Transverse colon (tissue), 4 donors: ENCODE measurements at regions not wholly inside any gene's neighbourhood (a gene's known extent, or its start where the extent isn't known, plus 50 kb on each side); places are given as distances from the start of the nearest gene placed in this dataset.

Experiments used
- DNase-seq: peaks from one replicate; pipeline ENCODE4 v3.0.0-alpha.2; 2019
- H3K27ac ChIP-seq, 4 donors: fragments of 200-600 bp; sonication (generic); 2 replicates each; pipeline ENCODE4 v1.5.1; 2016 to 2018; ENCODE audit warnings: inconsistent platforms in 4 of 4
- H3K27me3 ChIP-seq: fragments of 200-600 bp; sonication (generic); 2 replicates; pipeline ENCODE4 v1.5.1; 2017; ENCODE audit warnings: inconsistent platforms
- H3K36me3 ChIP-seq, 4 donors: fragments of 200-600 bp; sonication (generic); 2 replicates each; pipeline ENCODE4 v1.5.1; 2017 to 2019; ENCODE audit warnings: inconsistent platforms in 4 of 4
- H3K4me1 ChIP-seq, 4 donors: fragments of 200-600 bp; sonication (generic); 2 replicates each; pipeline ENCODE4 v1.5.1; 2017 to 2020; ENCODE audit warnings: inconsistent platforms in 4 of 4
- H3K4me3 ChIP-seq, 4 donors: fragments of 200-600 bp; sonication (generic); 1 replicate in 1 of 4; 2 replicates in 3 of 4; pipeline versions ENCODE4 v1.5.1 to v1.6.1; 2017 to 2019; ENCODE audit warnings: inconsistent platforms in 4 of 4
- H3K9me3 ChIP-seq, 2 donors: fragments of 200-600 bp; sonication (generic); 2 replicates each; pipeline ENCODE4 v1.5.1; 2017 to 2019; ENCODE audit warnings: inconsistent platforms in 2 of 2
- EP300 ChIP-seq: sonication (generic); formaldehyde crosslinking; IDR thresholded peaks from one replicate; pipeline ENCODE4 v1.6.1; 2017; ENCODE audit warnings: antibody characterized with exemption, low read depth
- POLR2A ChIP-seq: fragments of 450-650 bp; IDR thresholded peaks from one replicate; pipeline ENCODE4 v1.6.1; 2016; ENCODE audit warnings: antibody characterized with exemption, mild to moderate bottlenecking, moderate library complexity
- POLR2AphosphoS5 ChIP-seq, 3 donors: sonication (generic); formaldehyde crosslinking; IDR thresholded peaks; one replicate each; pipeline ENCODE4 v1.6.1; 2016; ENCODE audit warnings: antibody characterized with exemption in 3 of 3
- WGBS, 2 donors: methylation state at CpG; one replicate each; pipeline ENCODE4 v1.1.5; 2018; ENCODE audit warnings: low coverage in 1 of 2; 5-methylcytosine and 5-hydroxymethylcytosine counted together
- in situ Hi-C, 4 donors: fragments of 200-750 bp; cut with MboI; loops; one replicate each; pipeline versions ENCODE4 v1.15.0 to v1.15.1; 2017; ENCODE audit warnings: low sequenced_read_pairs in 3 of 4, low pct_ligation_motif_present in 1 of 4, low pct_unique_long_range_greater_than_20kb in 1 of 4
- intact Hi-C: fragments of 100-400 bp; cut with DNase I; formaldehyde crosslinking; loops from one replicate; pipeline ENCODE4 v1.15.1; 2023; ENCODE audit warnings: low total_unique reads
- TF ChIP-seq, protein P1 (sequence below), 5 experiments: fragments of 200-600 bp in 3 of 5; fragments of 450-650 bp in 2 of 5; sonication (generic) in 3 of 5; IDR thresholded peaks; 1 replicate in 2 of 5; 2 replicates in 3 of 5; pipeline ENCODE4 v1.5.1; 2016 to 2017; ENCODE audit warnings: antibody characterized with exemption in 5 of 5, inconsistent platforms in 3 of 5, mild to moderate bottlenecking in 2 of 5, moderate library complexity in 1 of 5

DNA sequence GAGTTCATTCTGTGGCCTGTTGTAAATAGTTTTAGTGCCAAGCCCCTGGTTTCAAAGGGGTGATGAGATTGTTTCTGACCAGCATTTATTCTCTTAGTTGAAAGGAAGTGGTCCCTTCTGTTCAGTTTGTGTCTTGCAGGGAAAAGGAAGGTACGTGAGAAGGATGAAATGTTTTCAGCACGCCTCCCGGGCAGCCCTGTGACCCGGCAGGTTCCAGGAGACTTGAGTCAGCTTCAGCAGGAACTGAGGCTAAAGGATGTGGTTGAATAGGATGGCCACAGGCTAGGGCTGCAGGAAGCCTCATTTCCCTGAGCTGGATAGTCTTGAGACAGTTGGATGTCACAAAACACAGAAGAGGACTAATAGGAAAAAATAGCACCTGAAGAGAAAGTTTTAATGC is 132.4 kb upstream of the SYNDIG1 start:
- H3K4me3 ChIP-seq = no peak overlapping the region
- H3K27me3 ChIP-seq = no peaks in the 10 kb centered on the region
- 47 to 72% methylated on average over 2 to 4 of the region's 4 CpGs for WGBS, 2 donors
- no peaks in the 10 kb centered on the region for H3K36me3 ChIP-seq
- TF ChIP-seq EP300 (no peak), POLR2AphosphoS5 (IDR thresholded peaks at IDR 0.05) (no peak)
- TF ChIP-seq, protein P1, sequence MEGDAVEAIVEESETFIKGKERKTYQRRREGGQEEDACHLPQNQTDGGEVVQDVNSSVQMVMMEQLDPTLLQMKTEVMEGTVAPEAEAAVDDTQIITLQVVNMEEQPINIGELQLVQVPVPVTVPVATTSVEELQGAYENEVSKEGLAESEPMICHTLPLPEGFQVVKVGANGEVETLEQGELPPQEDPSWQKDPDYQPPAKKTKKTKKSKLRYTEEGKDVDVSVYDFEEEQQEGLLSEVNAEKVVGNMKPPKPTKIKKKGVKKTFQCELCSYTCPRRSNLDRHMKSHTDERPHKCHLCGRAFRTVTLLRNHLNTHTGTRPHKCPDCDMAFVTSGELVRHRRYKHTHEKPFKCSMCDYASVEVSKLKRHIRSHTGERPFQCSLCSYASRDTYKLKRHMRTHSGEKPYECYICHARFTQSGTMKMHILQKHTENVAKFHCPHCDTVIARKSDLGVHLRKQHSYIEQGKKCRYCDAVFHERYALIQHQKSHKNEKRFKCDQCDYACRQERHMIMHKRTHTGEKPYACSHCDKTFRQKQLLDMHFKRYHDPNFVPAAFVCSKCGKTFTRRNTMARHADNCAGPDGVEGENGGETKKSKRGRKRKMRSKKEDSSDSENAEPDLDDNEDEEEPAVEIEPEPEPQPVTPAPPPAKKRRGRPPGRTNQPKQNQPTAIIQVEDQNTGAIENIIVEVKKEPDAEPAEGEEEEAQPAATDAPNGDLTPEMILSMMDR (IDR thresholded peaks at IDR 0.05) = no peak
- DNase-seq = no peak
- H3K4me1 ChIP-seq = no peaks in the 10 kb centered on the region
- H3K9me3 ChIP-seq = no peaks in the 10 kb centered on the region
- in situ Hi-C loops = loop anchor here in 1 of 4 donors (25.0 kb wide), 1 partner anchor 100 kb away; no protein-coding TSS in a partner anchor
- no peak overlapping the region for H3K27ac ChIP-seq
- intact Hi-C loops = no loop called here

DNA sequence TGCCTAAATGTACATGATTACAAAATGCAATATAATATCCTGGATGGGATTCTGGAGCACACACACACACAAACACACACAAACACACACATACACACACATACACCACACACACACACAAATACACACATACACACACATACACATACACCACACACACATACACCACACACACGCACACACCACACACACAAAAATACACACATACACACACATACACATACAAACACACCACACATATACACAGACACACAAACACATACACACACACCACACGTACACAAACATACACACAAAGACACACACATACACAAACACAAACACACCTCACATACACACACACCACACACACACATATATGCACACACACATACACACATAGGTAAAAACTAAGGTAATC is 134.6 kb upstream of the SYNDIG1 start:
- Histone ChIP-seq H3K9me3 (no peaks in the 10 kb centered on the region), H3K27me3 (no peaks in the 10 kb centered on the region), H3K4me3 (no peak overlapping the region), H3K36me3 (no peaks in the 10 kb centered on the region), H3K4me1 (no peaks in the 10 kb centered on the region), H3K27ac (no peak overlapping the region)
- no peak for DNase-seq
- in situ Hi-C loops (loop anchor here in 1 of 4 donors (25.0 kb wide), 1 partner anchor 102 kb away; no protein-coding TSS in a partner anchor), intact Hi-C loops (no loop called here)
- WGBS, 2 donors = 86 to 94% methylated on average over 2 of the region's 2 CpGs
- TF ChIP-seq POLR2A (no peak), POLR2AphosphoS5 (IDR thresholded peaks at IDR 0.05) (no peak), EP300 (no peak)
- TF ChIP-seq, protein P1 (IDR thresholded peaks at IDR 0.05) = no peak

DNA sequence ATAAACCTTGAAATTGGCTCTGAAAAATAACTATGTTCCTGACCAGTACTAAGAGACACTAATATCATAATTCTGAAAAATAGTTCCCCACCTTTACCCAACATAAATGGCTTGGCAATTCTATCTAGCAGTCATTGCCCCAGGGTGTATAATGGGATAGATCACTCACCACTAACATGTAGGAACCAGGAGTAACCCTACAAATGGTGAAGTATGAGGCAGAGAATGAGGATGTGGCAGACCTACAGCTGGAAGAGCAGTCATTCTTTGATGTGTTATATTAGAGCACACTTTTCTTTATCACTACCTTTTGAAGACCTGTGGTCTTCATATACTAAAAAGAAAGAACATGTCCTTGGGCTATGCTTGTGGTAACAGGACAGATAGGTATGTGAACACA is 136.5 kb upstream of the SYNDIG1 start:
- intact Hi-C loops (no loop called here), in situ Hi-C loops (loop anchor here in 1 of 4 donors (25.0 kb wide), 1 partner anchor 104 kb away; no protein-coding TSS in a partner anchor)
- no peaks in the 10 kb centered on the region for H3K9me3 ChIP-seq
- H3K27ac ChIP-seq = no peak overlapping the region
- H3K27me3 ChIP-seq = no peaks in the 10 kb centered on the region
- TF ChIP-seq POLR2A (no peak), EP300 (no peak), POLR2AphosphoS5 (IDR thresholded peaks at IDR 0.05) (no peak)
- TF ChIP-seq, protein P1 (IDR thresholded peaks at IDR 0.05) = no peak
- no peak for DNase-seq
- no peaks in the 10 kb centered on the region for H3K4me1 ChIP-seq
- no peaks in the 10 kb centered on the region for H3K36me3 ChIP-seq
- H3K4me3 ChIP-seq = no peak overlapping the region

DNA sequence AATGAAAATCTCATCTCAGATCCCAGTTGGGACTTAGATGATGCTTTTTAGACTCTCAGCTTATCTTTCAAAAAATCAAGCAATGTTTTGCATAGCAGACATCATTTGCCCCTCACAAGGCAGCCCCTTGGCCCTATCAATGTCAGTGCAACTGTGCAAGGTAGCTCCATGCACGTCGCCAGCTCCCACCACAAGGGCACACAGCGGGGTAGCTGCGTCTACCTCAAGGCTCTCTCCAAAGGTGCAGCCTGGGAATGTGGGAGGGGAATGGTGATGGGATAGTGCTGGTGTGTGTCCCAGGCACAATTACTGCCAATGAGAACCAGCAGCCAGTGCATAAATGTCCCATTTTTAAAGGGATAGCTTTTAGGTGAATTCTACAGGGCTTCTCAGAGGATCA is 137.5 kb upstream of the SYNDIG1 start:
- Histone ChIP-seq H3K4me1 (no peaks in the 10 kb centered on the region), H3K36me3 (no peaks in the 10 kb centered on the region), H3K9me3 (no peaks in the 10 kb centered on the region), H3K4me3 (no peak overlapping the region), H3K27ac (no peak overlapping the region), H3K27me3 (no peaks in the 10 kb centered on the region)
- WGBS, 2 donors = 94% methylated on average over 4 of the region's 4 CpGs; no CpG with 5 or more reads in 1 of the 2 donors
- TF ChIP-seq, protein P1 (IDR thresholded peaks at IDR 0.05) = no peak
- TF ChIP-seq EP300 (no peak), POLR2A (no peak), POLR2AphosphoS5 (IDR thresholded peaks at IDR 0.05) (no peak)
- no peak for DNase-seq
- in situ Hi-C loops = loop anchor here in 1 of 4 donors (25.0 kb wide), 1 partner anchor 105 kb away; no protein-coding TSS in a partner anchor
- intact Hi-C loops = no loop called here
